GM23248 (cell line): ENCODE measurements at regions not wholly inside any gene's neighbourhood (a gene's known extent, or its start where the extent isn't known, plus 50 kb on each side); places are given as distances from the start of the nearest gene placed in this dataset.

Experiments used
- EZH2 ChIP-seq: fragments of 200-600 bp; sonication (generic); IDR thresholded peaks from 2 replicates; pipeline ENCODE4 v1.6.1; 2018; ENCODE audit warnings: antibody characterized with exemption, mild to moderate bottlenecking; ENCODE audit not compliant: insufficient read depth, poor library complexity, severe bottlenecking
- EZH2phosphoT487 ChIP-seq: fragments of 200-600 bp; sonication (generic); IDR thresholded peaks from 2 replicates; pipeline ENCODE4 v1.6.1; 2018; ENCODE audit warnings: antibody characterized with exemption, moderate library complexity, mild to moderate bottlenecking, low read depth; ENCODE audit not compliant: insufficient read depth

- no peak for TF ChIP-seq EZH2phosphoT487
- TF ChIP-seq EZH2: no peak
Measured at GRCh38 chr3:67104388-67104787, 106.3 kb downstream of the KBTBD8 start.
